Activated naive CD8-positive, alpha-beta T cell treated with anti-CD3 and anti-CD28 coated beads, Interleukin-2, amount 10 ng/mL, durations not matched to agents 7 days and 5 days (primary cell): ENCODE measurements at regions not wholly inside any gene's neighbourhood (a gene's known extent, or its start where the extent isn't known, plus 50 kb on each side); places are given as distances from the start of the nearest gene placed in this dataset.

Source experiments
- ATAC-seq: fragments of 150-1000 bp; cut with Tn5 transposase; one replicate; pipeline ENCODE4 v1.10.0; 2021; ENCODE audit warnings: low read depth, moderate library complexity
- POLR2A ChIA-PET: fragments of 350-600 bp; sonication (Branson Sonifier 250); formaldehyde crosslinking; loops from one replicate; lab custom pipeline; 2021; ENCODE audit warnings: antibody characterized with exemption; lab: Charles Lee
- DNase-seq: peaks from one replicate; pipeline ENCODE4 v3.0.0; 2021
- H3K27ac Mint-ChIP-seq: one replicate; pipeline ENCODE4 v1.8.0; 2022; ENCODE audit warnings: mild to moderate bottlenecking, mixed read lengths
- H3K27me3 Mint-ChIP-seq: one replicate; pipeline ENCODE4 v1.8.0; 2022; ENCODE audit warnings: mild to moderate bottlenecking, moderate library complexity, mixed read lengths
- H3K36me3 Mint-ChIP-seq: one replicate; pipeline ENCODE4 v1.8.0; 2021; ENCODE audit warnings: mild to moderate bottlenecking, mixed read lengths
- H3K4me1 Mint-ChIP-seq: one replicate; pipeline ENCODE4 v1.8.0; 2021; ENCODE audit warnings: mixed read lengths
- H3K4me3 Mint-ChIP-seq: one replicate; pipeline ENCODE4 v1.8.0; 2022; ENCODE audit warnings: mild to moderate bottlenecking, moderate library complexity, mixed read lengths
- H3K9me3 Mint-ChIP-seq: one replicate; pipeline ENCODE4 v1.8.0; 2021; ENCODE audit warnings: mixed read lengths

GRCh38 chr1:221556435-221556834 is 185.5 kb downstream of the DUSP10 start:
- Mint-ChIP-seq H3K4me3 (no peak overlapping the region), H3K27ac (no peak overlapping the region), H3K27me3 (peaks cover 9% of the 10 kb centered on the region), H3K4me1 (no peaks in the 10 kb centered on the region), H3K9me3 (no peaks in the 10 kb centered on the region), H3K36me3 (no peaks in the 10 kb centered on the region)
- ATAC-seq = no peak
- POLR2A ChIA-PET = no interaction called here
- no peak for DNase-seq

DNA sequence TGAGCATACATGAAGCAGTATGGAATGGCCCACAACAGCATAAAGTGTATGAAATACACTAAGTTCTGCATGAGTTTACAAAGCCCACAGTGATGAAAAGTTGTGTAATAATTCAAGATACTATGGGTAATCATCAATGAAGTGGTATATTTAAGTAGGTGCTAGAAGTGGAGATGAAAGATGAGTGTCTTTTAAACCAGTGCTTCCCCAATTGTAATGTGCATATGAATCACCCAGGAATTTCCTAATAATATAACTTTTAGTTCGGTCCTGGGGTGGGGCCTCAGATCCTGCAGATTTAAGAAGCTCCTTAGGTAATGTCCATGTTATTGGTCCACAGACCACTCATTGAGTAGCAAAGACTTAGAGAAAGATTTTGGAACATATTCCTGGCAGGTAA is 184.9 kb downstream of the DUSP10 start:
- Mint-ChIP-seq H3K27ac (no peak overlapping the region), H3K4me1 (no peaks in the 10 kb centered on the region), H3K36me3 (no peaks in the 10 kb centered on the region), H3K9me3 (no peaks in the 10 kb centered on the region), H3K27me3 (peaks cover 9% of the 10 kb centered on the region), H3K4me3 (no peak overlapping the region)
- POLR2A ChIA-PET = no interaction called here
- ATAC-seq (no peak), DNase-seq (no peak)

DNA sequence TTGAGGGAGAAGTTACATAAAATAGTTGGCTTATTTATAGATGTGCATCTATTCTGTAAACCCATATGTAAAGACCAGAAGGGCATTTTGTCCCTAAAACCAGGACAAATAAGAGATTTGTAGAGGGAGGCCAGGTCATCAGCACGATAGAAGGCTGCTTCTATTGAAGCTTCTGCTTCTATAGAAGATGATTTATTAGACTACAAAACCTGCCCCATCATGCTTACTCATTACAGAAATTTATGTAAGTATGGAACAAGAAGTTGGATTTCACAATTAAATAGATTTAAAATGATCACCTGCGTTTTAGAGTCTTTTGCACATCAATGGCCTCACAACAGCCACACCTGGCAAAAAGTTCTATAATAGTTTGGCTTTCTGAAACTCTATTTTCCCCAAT is 183.5 kb downstream of the DUSP10 start:
- H3K36me3 Mint-ChIP-seq = no peaks in the 10 kb centered on the region
- POLR2A ChIA-PET = no interaction called here

DNA sequence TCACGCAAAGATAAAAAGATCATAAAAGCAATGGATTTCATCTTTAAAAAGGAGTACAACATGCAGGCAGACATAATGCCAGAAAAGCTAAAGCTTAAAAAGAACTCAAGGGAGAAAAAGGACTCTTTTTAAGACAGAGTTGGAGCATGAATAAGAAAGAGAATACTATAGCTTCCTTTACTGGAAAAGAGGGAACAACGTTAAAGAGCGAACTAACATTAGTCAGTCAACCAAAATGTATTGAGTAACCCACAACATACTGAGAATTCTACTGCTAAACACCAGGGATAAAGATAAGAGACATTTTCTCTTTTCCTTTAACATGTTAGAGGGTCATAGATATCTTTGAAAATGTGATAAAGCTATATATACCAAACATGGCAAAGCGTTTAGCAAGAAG is 182.0 kb downstream of the DUSP10 start:
- ATAC-seq = no peak
- POLR2A ChIA-PET = no interaction called here
- H3K4me1 Mint-ChIP-seq = no peaks in the 10 kb centered on the region

More for the DNA sequence above, 183.5 kb downstream of the DUSP10 start:
- no peaks in the 10 kb centered on the region for H3K4me1 Mint-ChIP-seq
- H3K9me3 Mint-ChIP-seq = no peaks in the 10 kb centered on the region
- no peak overlapping the region for H3K27ac Mint-ChIP-seq
- H3K27me3 Mint-ChIP-seq = peaks cover 9% of the 10 kb centered on the region
- no peak overlapping the region for H3K4me3 Mint-ChIP-seq
- no peak for ATAC-seq
- no peak for DNase-seq

DNA sequence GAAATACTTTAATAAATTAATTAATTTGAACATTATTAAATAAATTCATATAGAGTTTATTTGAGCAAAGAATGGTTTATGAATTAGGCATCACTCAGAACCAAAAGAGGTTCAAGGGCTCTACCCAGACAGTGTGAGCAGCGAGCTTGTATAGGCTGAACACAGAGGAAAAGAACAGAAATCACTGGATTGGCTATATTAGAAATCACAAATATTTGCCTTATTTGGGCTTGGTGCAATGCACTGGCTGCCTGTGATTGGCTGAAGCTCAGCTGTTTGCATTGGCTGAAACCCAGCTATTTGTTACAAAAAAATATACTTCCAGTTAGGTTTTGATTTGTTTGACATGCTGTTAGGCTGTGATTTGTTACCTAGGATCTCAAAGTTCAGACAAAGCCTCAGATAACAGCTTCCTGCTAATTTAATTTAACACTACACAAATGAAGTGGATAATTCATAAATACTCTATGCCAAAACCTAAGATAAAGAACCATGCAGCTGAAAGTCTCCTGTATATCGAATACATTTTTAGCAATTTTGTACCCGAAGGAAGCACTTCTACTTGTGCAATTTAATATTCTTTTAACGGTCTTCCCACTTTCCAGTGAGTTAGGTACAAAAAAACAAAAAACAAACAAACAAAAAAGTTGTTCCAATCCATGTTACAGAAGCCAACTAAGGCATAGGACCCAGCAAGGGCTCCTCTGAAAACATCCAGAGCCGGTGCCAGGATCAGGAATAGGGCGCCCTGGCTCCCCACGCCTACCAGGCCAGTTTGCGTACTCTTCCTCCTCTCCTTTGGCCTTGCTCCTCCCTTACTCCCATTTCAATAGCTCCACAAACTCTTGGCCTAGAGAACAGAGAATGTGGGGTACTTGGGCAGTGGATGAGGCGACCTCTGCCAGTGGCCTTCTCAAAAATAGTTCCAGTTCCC is 179.1 kb downstream of the DUSP10 start:
- DNase-seq (no peak), ATAC-seq (no peak)
- H3K36me3 Mint-ChIP-seq = no peaks in the 10 kb centered on the region
- H3K4me1 Mint-ChIP-seq = no peaks in the 10 kb centered on the region
- peaks cover 2% of the 10 kb centered on the region for H3K27me3 Mint-ChIP-seq
- H3K27ac Mint-ChIP-seq = no peak overlapping the region
- no peaks in the 10 kb centered on the region for H3K9me3 Mint-ChIP-seq
- POLR2A ChIA-PET = no interaction called here
- H3K4me3 Mint-ChIP-seq = no peak overlapping the region

More for the DNA sequence above, 182.0 kb downstream of the DUSP10 start:
- no peak for DNase-seq
- Mint-ChIP-seq H3K4me3 (no peak overlapping the region), H3K27me3 (peaks cover 6% of the 10 kb centered on the region), H3K27ac (no peak overlapping the region), H3K36me3 (no peaks in the 10 kb centered on the region), H3K9me3 (no peaks in the 10 kb centered on the region)

DNA sequence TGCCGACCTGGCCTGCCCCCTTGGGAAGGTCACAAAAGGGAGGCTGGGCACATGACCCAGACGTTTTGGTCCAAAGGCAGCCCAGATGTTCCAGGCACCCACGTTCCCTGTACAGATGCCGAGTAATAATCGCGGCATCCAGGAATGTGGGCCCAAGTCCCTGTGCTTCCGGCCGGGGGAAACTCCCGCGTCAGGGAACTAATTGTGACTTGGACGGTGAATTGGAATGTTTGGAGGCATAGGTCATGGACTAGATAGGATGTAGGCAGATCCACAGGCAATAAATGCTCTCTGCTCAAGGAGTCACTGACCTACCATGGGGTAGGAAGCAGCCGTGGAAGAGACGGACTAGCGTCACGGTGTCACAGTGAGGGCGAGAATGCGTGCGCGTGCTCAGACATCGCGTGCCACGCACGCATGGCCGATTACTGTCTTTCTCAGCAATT is 178.4 kb downstream of the DUSP10 start:
- Mint-ChIP-seq H3K9me3 (no peaks in the 10 kb centered on the region), H3K4me1 (no peaks in the 10 kb centered on the region), H3K4me3 (no peak overlapping the region), H3K27me3 (peaks cover 2% of the 10 kb centered on the region), H3K36me3 (no peaks in the 10 kb centered on the region), H3K27ac (no peak overlapping the region)
- ATAC-seq (no peak), DNase-seq (no peak)
- POLR2A ChIA-PET = no interaction called here

DNA sequence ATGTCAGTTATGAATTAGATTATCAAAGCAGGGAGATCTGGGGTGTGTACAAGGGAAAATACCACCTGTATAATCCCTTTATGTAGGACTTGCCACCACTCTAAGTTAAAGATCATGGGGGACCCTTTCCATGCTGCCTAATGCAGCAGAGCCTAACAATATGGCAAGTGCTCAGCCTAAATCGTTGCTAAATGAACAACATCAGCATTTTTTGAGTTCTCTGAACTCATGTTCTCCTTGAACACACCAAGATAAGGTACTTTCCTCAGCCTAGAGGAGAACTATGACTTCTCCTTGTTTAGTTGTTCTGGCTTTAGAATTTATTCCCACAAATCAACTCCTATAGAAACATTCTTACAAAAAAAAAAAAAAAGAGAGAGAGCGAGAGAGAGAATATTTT is 177.0 kb downstream of the DUSP10 start:
- no peaks in the 10 kb centered on the region for H3K9me3 Mint-ChIP-seq
- H3K27ac Mint-ChIP-seq = no peak overlapping the region
- POLR2A ChIA-PET = no interaction called here
- no peaks in the 10 kb centered on the region for H3K4me1 Mint-ChIP-seq
- H3K27me3 Mint-ChIP-seq = peaks cover 6% of the 10 kb centered on the region
- DNase-seq (no peak), ATAC-seq (no peak)
- H3K4me3 Mint-ChIP-seq = no peak overlapping the region
- no peaks in the 10 kb centered on the region for H3K36me3 Mint-ChIP-seq

DNA sequence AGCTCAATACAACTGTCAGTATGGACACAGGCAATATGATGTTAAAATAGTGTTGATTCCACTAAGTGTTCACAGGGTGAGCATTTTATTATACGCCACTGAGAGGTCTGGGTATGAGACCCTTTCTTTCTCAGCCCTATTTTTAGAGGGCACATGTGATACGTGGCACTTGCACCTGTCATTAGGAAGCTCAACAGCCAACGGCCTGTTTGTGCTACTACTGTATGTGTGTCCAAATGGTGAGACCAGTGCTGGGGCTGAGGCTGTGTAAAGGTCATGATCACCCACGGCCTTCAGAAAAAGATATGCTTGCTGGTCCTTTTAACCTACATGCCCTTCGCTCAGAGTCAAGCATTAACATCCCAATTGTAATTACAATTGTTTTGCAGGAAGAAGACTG is 176.2 kb downstream of the DUSP10 start:
- Mint-ChIP-seq H3K4me1 (no peaks in the 10 kb centered on the region), H3K27me3 (peaks cover 6% of the 10 kb centered on the region), H3K27ac (no peak overlapping the region), H3K4me3 (no peak overlapping the region), H3K9me3 (no peaks in the 10 kb centered on the region), H3K36me3 (no peaks in the 10 kb centered on the region)
- ATAC-seq (no peak), DNase-seq (no peak)
- POLR2A ChIA-PET = interaction anchor here (0.5 kb wide), 1 partner anchor 131 kb away, joined by 4 read pairs; no protein-coding TSS in a partner anchor

DNA sequence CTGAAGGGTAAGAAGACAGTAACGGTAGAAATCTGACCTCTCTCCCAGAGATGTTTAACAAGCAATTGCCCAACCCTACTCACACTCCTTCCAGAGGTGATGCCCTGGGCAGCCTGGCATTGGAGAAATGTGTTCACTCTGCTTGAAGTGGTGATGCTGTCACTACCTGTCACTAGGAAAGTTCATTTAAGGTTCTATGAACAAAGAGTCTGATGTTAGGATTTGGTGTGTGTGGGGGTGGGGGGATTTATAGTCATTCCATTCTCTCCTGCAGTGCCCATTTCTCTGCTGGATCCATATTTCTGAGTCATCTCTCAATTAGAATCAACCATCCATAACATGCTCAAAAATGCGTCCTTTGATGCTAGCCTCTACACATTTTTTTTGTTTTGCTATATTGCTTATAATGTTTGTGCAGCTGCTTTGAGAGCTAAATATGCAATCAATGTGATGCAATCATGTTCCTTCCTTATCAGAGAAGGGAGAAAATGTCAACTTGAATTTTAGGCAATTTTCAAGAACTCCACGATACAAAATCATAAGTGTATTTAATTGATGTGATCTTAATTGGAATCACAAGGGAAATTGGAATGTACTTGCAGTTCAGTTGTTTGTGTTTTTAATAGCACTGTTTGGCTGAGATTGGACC is 173.9 kb downstream of the DUSP10 start:
- Mint-ChIP-seq H3K27ac (no peak overlapping the region), H3K9me3 (no peaks in the 10 kb centered on the region), H3K36me3 (no peaks in the 10 kb centered on the region), H3K4me3 (no peak overlapping the region), H3K27me3 (peaks cover 6% of the 10 kb centered on the region), H3K4me1 (no peaks in the 10 kb centered on the region)
- no peak for DNase-seq
- ATAC-seq = no peak
- POLR2A ChIA-PET = no interaction called here

DNA sequence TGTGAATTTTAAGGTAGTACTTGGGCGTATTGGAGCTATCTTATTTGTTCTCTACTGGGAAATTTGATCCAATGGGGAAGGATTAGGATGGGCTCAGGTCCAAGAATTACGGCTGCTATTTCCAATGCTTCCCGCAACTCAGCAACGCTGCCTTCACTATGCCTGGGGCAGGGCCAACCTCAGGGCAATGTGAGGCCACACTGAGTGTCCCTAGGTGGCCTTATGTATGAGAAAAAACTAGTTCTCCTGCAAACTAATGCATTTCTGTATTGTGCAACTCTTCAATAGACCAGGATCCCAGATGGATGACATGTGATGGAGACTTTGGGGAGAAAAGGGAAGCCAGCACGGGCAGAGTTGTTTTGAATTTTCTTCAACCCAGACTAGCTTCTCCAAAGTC is 168.1 kb downstream of the DUSP10 start:
- Mint-ChIP-seq H3K9me3 (no peaks in the 10 kb centered on the region), H3K36me3 (no peaks in the 10 kb centered on the region), H3K4me1 (no peaks in the 10 kb centered on the region), H3K4me3 (no peak overlapping the region), H3K27me3 (peaks cover 1% of the 10 kb centered on the region), H3K27ac (no peak overlapping the region)
- POLR2A ChIA-PET = interaction anchor here (0.7 kb wide), 1 partner anchor 168 kb away, joined by 3 read pairs; the partner anchor contains the start of gene DUSP10
- DNase-seq = no peak
- no peak for ATAC-seq

DNA sequence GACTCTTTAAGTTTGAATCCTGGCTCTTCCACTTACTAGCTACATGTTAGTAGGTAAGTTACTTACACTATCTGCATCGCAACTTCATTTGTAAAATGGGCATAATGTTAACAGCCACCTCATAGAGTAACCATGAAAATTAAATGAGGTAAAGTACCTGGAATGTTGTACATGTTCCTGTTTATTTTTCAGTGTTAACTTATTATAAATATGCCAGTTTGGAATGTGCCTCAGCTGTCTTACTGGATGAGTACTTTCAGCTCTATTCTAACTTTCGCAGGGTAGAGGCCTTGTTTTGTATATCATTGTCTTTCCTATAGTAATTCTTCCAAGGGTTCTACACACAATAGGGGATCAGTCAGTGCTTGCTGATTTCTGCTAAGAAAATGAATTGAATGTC is 167.4 kb downstream of the DUSP10 start:
- DNase-seq (no peak), ATAC-seq (no peak)
- H3K4me3 Mint-ChIP-seq = no peak overlapping the region
- H3K9me3 Mint-ChIP-seq = no peaks in the 10 kb centered on the region
- H3K36me3 Mint-ChIP-seq = no peaks in the 10 kb centered on the region
- POLR2A ChIA-PET = no interaction called here
- H3K27ac Mint-ChIP-seq = no peak overlapping the region
- H3K27me3 Mint-ChIP-seq = no peaks in the 10 kb centered on the region
- H3K4me1 Mint-ChIP-seq = no peaks in the 10 kb centered on the region

GRCh38 chr1:221575605-221576004 is 166.3 kb downstream of the DUSP10 start:
- POLR2A ChIA-PET = no interaction called here
- no peak for ATAC-seq

GRCh38 chr1:221576268-221576667 is 165.6 kb downstream of the DUSP10 start:
- ATAC-seq (no peak), DNase-seq (no peak)
- no peaks in the 10 kb centered on the region for H3K4me1 Mint-ChIP-seq
- H3K27ac Mint-ChIP-seq = no peak overlapping the region
- H3K9me3 Mint-ChIP-seq = no peaks in the 10 kb centered on the region
- POLR2A ChIA-PET = no interaction called here
- no peak overlapping the region for H3K4me3 Mint-ChIP-seq
- H3K27me3 Mint-ChIP-seq = no peaks in the 10 kb centered on the region
- H3K36me3 Mint-ChIP-seq = no peaks in the 10 kb centered on the region

More at GRCh38 chr1:221575605-221576004, 166.3 kb downstream of the DUSP10 start:
- Mint-ChIP-seq H3K27ac (no peak overlapping the region), H3K36me3 (no peaks in the 10 kb centered on the region), H3K27me3 (no peaks in the 10 kb centered on the region), H3K4me1 (no peaks in the 10 kb centered on the region), H3K9me3 (no peaks in the 10 kb centered on the region), H3K4me3 (no peak overlapping the region)
- no peak for DNase-seq

DNA sequence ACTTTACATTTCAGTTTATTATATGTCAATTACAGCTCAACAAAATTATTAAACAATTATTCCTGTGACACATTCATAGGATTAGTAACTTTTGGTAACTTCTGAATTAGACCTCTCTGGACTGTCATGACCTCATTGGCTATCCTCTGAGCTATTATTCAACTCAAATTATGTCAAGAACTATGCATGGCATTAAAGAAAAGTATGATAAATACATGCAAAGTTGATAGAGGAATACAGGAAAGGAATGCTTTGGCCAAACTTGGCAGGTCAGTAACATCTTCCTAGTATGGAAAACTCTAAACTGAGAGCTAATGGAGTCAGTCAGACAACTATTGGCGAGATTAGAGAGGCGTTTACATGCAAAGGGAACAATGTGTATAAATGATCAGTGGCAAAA is 158.4 kb downstream of the DUSP10 start:
- H3K36me3 Mint-ChIP-seq = no peaks in the 10 kb centered on the region
- ATAC-seq (no peak), DNase-seq (no peak)
- no peaks in the 10 kb centered on the region for H3K4me1 Mint-ChIP-seq
- peaks cover 2% of the 10 kb centered on the region for H3K9me3 Mint-ChIP-seq
- H3K4me3 Mint-ChIP-seq = no peak overlapping the region
- no peak overlapping the region for H3K27ac Mint-ChIP-seq
- H3K27me3 Mint-ChIP-seq = peaks cover 9% of the 10 kb centered on the region
- POLR2A ChIA-PET = no interaction called here
